Sigmoid colon (tissue), 6 donors: ENCODE measurements at regions not wholly inside any gene's neighbourhood (a gene's known extent, or its start where the extent isn't known, plus 50 kb on each side); places are given as distances from the start of the nearest gene placed in this dataset.

Experiments used
- DNase-seq: peaks from one replicate; pipeline ENCODE4 v3.0.0-alpha.2; 2019
- H3K27ac ChIP-seq, 4 donors: fragments of 200-600 bp; sonication (generic); one replicate each; pipeline ENCODE4 v1.5.1; 2016 to 2019; ENCODE audit warnings: mild to moderate bottlenecking in 1 of 4
- H3K27me3 ChIP-seq, 3 donors: fragments of 200-600 bp; sonication (generic); one replicate each; pipeline ENCODE4 v1.5.1; 2019; ENCODE audit warnings: mild to moderate bottlenecking in 1 of 3
- H3K36me3 ChIP-seq, 4 donors: fragments of 200-600 bp; sonication (generic); one replicate each; pipeline ENCODE4 v1.5.1; 2016 to 2019
- H3K4me1 ChIP-seq, 4 donors: fragments of 200-600 bp; sonication (generic); one replicate each; pipeline ENCODE4 v1.5.1; 2017 to 2019
- H3K4me3 ChIP-seq, 4 donors: fragments of 200-600 bp; sonication (generic); one replicate each; pipeline ENCODE4 v1.5.1; 2017 to 2019; ENCODE audit warnings: mild to moderate bottlenecking in 2 of 4, moderate library complexity in 1 of 4
- H3K9me3 ChIP-seq, 4 donors: fragments of 200-600 bp in 3 of 4; sonication (generic) in 3 of 4; one replicate each; pipeline versions ENCODE4 v1.5.1 to v1.6.1; 2013 to 2019
- CTCF ChIP-seq, 4 experiments: fragments of 450-650 bp in 3 of 4; fragments of 200-600 bp in 1 of 4; IDR thresholded peaks; one replicate each; pipeline ENCODE4 v1.5.1; 2016 to 2019; ENCODE audit warnings: antibody characterized with exemption in 4 of 4, mild to moderate bottlenecking in 3 of 4, moderate library complexity in 2 of 4
- EP300 ChIP-seq, 4 donors: sonication (generic); formaldehyde crosslinking; IDR thresholded peaks; one replicate each; pipeline ENCODE4 v1.6.1; 2017; ENCODE audit warnings: antibody characterized with exemption in 4 of 4
- POLR2A ChIP-seq, 2 donors: fragments of 450-650 bp; IDR thresholded peaks; one replicate each; pipeline ENCODE4 v1.6.1; 2016; ENCODE audit warnings: antibody characterized with exemption in 2 of 2, mild to moderate bottlenecking in 2 of 2, moderate library complexity in 2 of 2
- POLR2AphosphoS5 ChIP-seq, 4 donors: sonication (generic); formaldehyde crosslinking; IDR thresholded peaks; one replicate each; pipeline ENCODE4 v1.6.1; 2017; ENCODE audit warnings: antibody characterized with exemption in 4 of 4
- WGBS, 2 donors: extraction: QIAGEN DNeasy Blood & Tissue Kit; methylation state at CpG; one replicate each; pipeline ENCODE4 v1.1.7; 2013; 5-methylcytosine and 5-hydroxymethylcytosine counted together
- intact Hi-C: fragments of 100-400 bp; cut with DNase I; formaldehyde crosslinking; loops from one replicate; pipeline ENCODE4 v1.15.1; 2023
- donor health status: healthy with polysubstance abuse.
- donor health status: healthy.

- Histone ChIP-seq H3K27me3 (no peaks in the 10 kb centered on the region), H3K4me3 (no peak overlapping the region), H3K27ac (no peak overlapping the region), H3K9me3 (no peaks in the 10 kb centered on the region), H3K36me3 (no peaks in the 10 kb centered on the region), H3K4me1 (no peaks in the 10 kb centered on the region)
- intact Hi-C loops: no loop called here
- DNase-seq: no peak
- TF ChIP-seq CTCF (IDR thresholded peaks at IDR 0.05) (no peak), EP300 (IDR thresholded peaks at IDR 0.05) (no peak), POLR2A (IDR thresholded peaks at IDR 0.05) (no peak), POLR2AphosphoS5 (IDR thresholded peaks at IDR 0.05) (no peak)
- 80 to 91% methylated on average over 7 of the region's 7 CpGs for WGBS, 2 donors
Observed at GRCh38 chr13:44792096-44792495, 197.2 kb downstream of the NUFIP1 start.

GRCh38 chr13:44790289-44790688, 199.0 kb downstream of the NUFIP1 start:
- DNase-seq: no peak
- Histone ChIP-seq H3K9me3 (no peaks in the 10 kb centered on the region), H3K4me3 (no peak overlapping the region), H3K27me3 (no peaks in the 10 kb centered on the region), H3K27ac (no peak overlapping the region), H3K4me1 (no peaks in the 10 kb centered on the region), H3K36me3 (no peaks in the 10 kb centered on the region)
- 36 to 70% methylated on average over 4 of the region's 4 CpGs for WGBS, 2 donors
- intact Hi-C loops: no loop called here
- TF ChIP-seq CTCF (IDR thresholded peaks at IDR 0.05) (no peak), POLR2AphosphoS5 (IDR thresholded peaks at IDR 0.05) (no peak), EP300 (IDR thresholded peaks at IDR 0.05) (no peak), POLR2A (IDR thresholded peaks at IDR 0.05) (no peak)

- DNase-seq: no peak
- intact Hi-C loops: no loop called here
- WGBS, 2 donors: 83 to 92% methylated on average over 7 of the region's 7 CpGs
- Histone ChIP-seq H3K9me3 (no peaks in the 10 kb centered on the region), H3K4me3 (no peak overlapping the region), H3K4me1 (no peaks in the 10 kb centered on the region), H3K36me3 (no peaks in the 10 kb centered on the region), H3K27me3 (no peaks in the 10 kb centered on the region), H3K27ac (no peak overlapping the region)
- no peak for TF ChIP-seq CTCF (IDR thresholded peaks at IDR 0.05)
- TF ChIP-seq POLR2A (IDR thresholded peaks at IDR 0.05): no peak
- no peak for TF ChIP-seq EP300 (IDR thresholded peaks at IDR 0.05)
- no peak for TF ChIP-seq POLR2AphosphoS5 (IDR thresholded peaks at IDR 0.05)
Observed at GRCh38 chr13:44787617-44788016, 201.7 kb downstream of the NUFIP1 start.

- Histone ChIP-seq H3K27me3 (no peaks in the 10 kb centered on the region), H3K4me1 (no peaks in the 10 kb centered on the region), H3K27ac (no peak overlapping the region), H3K36me3 (no peaks in the 10 kb centered on the region), H3K4me3 (no peak overlapping the region), H3K9me3 (no peaks in the 10 kb centered on the region)
- WGBS, 2 donors: 89 to 92% methylated on average over 3 of the region's 3 CpGs
- no peak for TF ChIP-seq CTCF (IDR thresholded peaks at IDR 0.05)
- no peak for TF ChIP-seq EP300 (IDR thresholded peaks at IDR 0.05)
- no peak for TF ChIP-seq POLR2A (IDR thresholded peaks at IDR 0.05)
- TF ChIP-seq POLR2AphosphoS5 (IDR thresholded peaks at IDR 0.05): no peak
- DNase-seq: no peak
- intact Hi-C loops: no loop called here
Observed at GRCh38 chr13:44786756-44787155, 202.5 kb downstream of the NUFIP1 start.

GRCh38 chr13:44785401-44785800, 203.9 kb downstream of the NUFIP1 start:
- Histone ChIP-seq H3K27ac (no peak overlapping the region), H3K9me3 (no peaks in the 10 kb centered on the region), H3K4me1 (no peaks in the 10 kb centered on the region), H3K27me3 (no peaks in the 10 kb centered on the region), H3K4me3 (no peak overlapping the region), H3K36me3 (no peaks in the 10 kb centered on the region)
- no peak for DNase-seq
- intact Hi-C loops: no loop called here
- WGBS, 2 donors: 96 to 98% methylated on average over 3 of the region's 3 CpGs
- TF ChIP-seq EP300 (IDR thresholded peaks at IDR 0.05) (no peak), POLR2A (IDR thresholded peaks at IDR 0.05) (no peak), CTCF (IDR thresholded peaks at IDR 0.05) (no peak), POLR2AphosphoS5 (IDR thresholded peaks at IDR 0.05) (no peak)
